DLD1 (cell line): ENCODE measurements at regions not wholly inside any gene's neighbourhood (a gene's known extent, or its start where the extent isn't known, plus 50 kb on each side); places are given as distances from the start of the nearest gene placed in this dataset.
"Not testable (repeated sequence)": the region's sequence is repeated elsewhere in the genome, so short reads cannot be mapped to it uniquely, and the experiment has no call there.

Experiments
- in situ Hi-C: cut with HindIII; loops from 2 replicates; pipeline ENCODE4 v1.10.0; 2017; ENCODE audit warnings: low sequenced_read_pairs

GRCh38 chr6:11388983-11389944 is 148.3 kb upstream of the TMEM170B start:
- in situ Hi-C loops = no loop called here

GRCh38 chr6:11387707-11388430 is 149.7 kb upstream of the TMEM170B start:
- in situ Hi-C loops = no loop called here

- in situ Hi-C loops = no loop called here
Observed at GRCh38 chr6:11386726-11387125, 150.8 kb upstream of the TMEM170B start.

GRCh38 chr6:11386323-11386722 is 151.2 kb upstream of the TMEM170B start:
- in situ Hi-C loops = no loop called here

- in situ Hi-C loops = no loop called here
Observed at GRCh38 chr6:11384531-11385309, 152.3 kb upstream of the NEDD9 start.

- in situ Hi-C loops = no loop called here
Observed at GRCh38 chr6:11381801-11382513, 149.5 kb upstream of the NEDD9 start.

- in situ Hi-C loops = no loop called here
Observed at GRCh38 chr6:11380969-11381744, 148.7 kb upstream of the NEDD9 start.

GRCh38 chr6:11380549-11380948 is 148.1 kb upstream of the NEDD9 start:
- in situ Hi-C loops = no loop called here

GRCh38 chr6:11379805-11380204 is 147.3 kb upstream of the NEDD9 start:
- in situ Hi-C loops = no loop called here

GRCh38 chr6:11378639-11379038 is 146.2 kb upstream of the NEDD9 start:
- in situ Hi-C loops = no loop called here

GRCh38 chr6:11374036-11375010 is 141.9 kb upstream of the NEDD9 start:
- in situ Hi-C loops = no loop called here

GRCh38 chr6:11373208-11373607 is 140.7 kb upstream of the NEDD9 start:
- in situ Hi-C loops = no loop called here

- in situ Hi-C loops = not testable (repeated sequence)
Observed at GRCh38 chr6:11372186-11372790, 139.8 kb upstream of the NEDD9 start.

- in situ Hi-C loops = no loop called here
Observed at GRCh38 chr6:11370191-11371018, 137.9 kb upstream of the NEDD9 start.

- in situ Hi-C loops = no loop called here
Observed at GRCh38 chr6:11368760-11369159, 136.3 kb upstream of the NEDD9 start.

- in situ Hi-C loops = no loop called here
Observed at GRCh38 chr6:11368264-11368663, 135.8 kb upstream of the NEDD9 start.

GRCh38 chr6:11367638-11368199 is 135.3 kb upstream of the NEDD9 start:
- in situ Hi-C loops = no loop called here
